CD4-positive, alpha-beta T cell (primary cell): ENCODE measurements at regions not wholly inside any gene's neighbourhood (a gene's known extent, or its start where the extent isn't known, plus 50 kb on each side); places are given as distances from the start of the nearest gene placed in this dataset.

Source experiments
- ATAC-seq: fragments of 200-7000 bp; cut with Tn5 transposase; one replicate; pipeline ENCODE4 v1.10.0; 2022; ENCODE audit warnings: mild to moderate bottlenecking; ENCODE audit not compliant: poor library complexity
- CTCF ChIA-PET: fragments of 350-600 bp; sonication (Branson Sonifier 250); formaldehyde crosslinking; loops from one replicate; lab custom pipeline; 2021; ENCODE audit warnings: antibody characterized with exemption, inconsistent platforms; lab: Charles Lee
- POLR2A ChIA-PET: fragments of 350-600 bp; sonication (Branson Sonifier 250); formaldehyde crosslinking; loops from one replicate; lab custom pipeline; 2021; ENCODE audit warnings: antibody characterized with exemption, inconsistent platforms; lab: Charles Lee
- DNase-seq, 14 experiments: peaks; one replicate each; pipeline ENCODE4 v3.0.0-alpha.2; 2013 to 2020; ENCODE audit warnings: mixed read lengths in 2 of 14
- H3K27ac ChIP-seq, 2 donors: one replicate each; pipeline versions ENCODE4 v1.5.1 to v1.7.0; 2013; ENCODE audit warnings: low read length in 2 of 2, low read depth in 1 of 2, mild to moderate bottlenecking in 1 of 2
- H3K27me3 ChIP-seq, 2 experiments: 1 replicate in 1 of 2; 2 replicates in 1 of 2; pipeline versions ENCODE4 v1.6.1 to v1.7.0; 2013; ENCODE audit warnings: low read length in 2 of 2, control low read depth in 1 of 2, mild to moderate bottlenecking in 1 of 2, moderate library complexity in 1 of 2; ENCODE audit not compliant: insufficient read depth in 2 of 2, control insufficient read depth in 1 of 2
- H3K36me3 ChIP-seq: one replicate; pipeline ENCODE4 v1.6.1; 2013; ENCODE audit warnings: low read length, control low read depth; ENCODE audit not compliant: insufficient read depth
- H3K4me1 ChIP-seq: one replicate; pipeline ENCODE4 v1.6.1; 2013; ENCODE audit warnings: low read length, control low read depth; ENCODE audit not compliant: insufficient read depth
- H3K4me3 ChIP-seq: one replicate; pipeline ENCODE4 v1.5.1; 2013; ENCODE audit warnings: mild to moderate bottlenecking, low read length, moderate library complexity
- H3K9me3 ChIP-seq, 2 experiments: 1 replicate in 1 of 2; 2 replicates in 1 of 2; pipeline versions ENCODE4 v1.6.1 to v1.7.0; 2013; ENCODE audit warnings: low read length in 2 of 2, mild to moderate bottlenecking in 2 of 2, control low read depth in 1 of 2, moderate library complexity in 1 of 2; ENCODE audit not compliant: control insufficient read depth in 1 of 2, insufficient read depth in 1 of 2
- H3K27ac Mint-ChIP-seq: one replicate; pipeline ENCODE4 v1.8.0; 2020; ENCODE audit warnings: mixed read lengths
- H3K27me3 Mint-ChIP-seq: one replicate; pipeline ENCODE4 v1.8.0; 2021; ENCODE audit warnings: mixed read lengths
- H3K36me3 Mint-ChIP-seq: one replicate; pipeline ENCODE4 v1.8.0; 2021; ENCODE audit warnings: low read depth, mixed read lengths
- H3K4me1 Mint-ChIP-seq: one replicate; pipeline ENCODE4 v1.8.0; 2021; ENCODE audit warnings: low read depth, mixed read lengths
- H3K4me3 Mint-ChIP-seq: one replicate; pipeline ENCODE4 v1.8.0; 2020; ENCODE audit warnings: mild to moderate bottlenecking, mixed read lengths
- H3K9me3 Mint-ChIP-seq: one replicate; pipeline ENCODE4 v1.8.0; 2020; ENCODE audit warnings: mixed read lengths
- intact Hi-C, 2 experiments: fragments of 100-400 bp; cut with DNase I in 1 of 2; cut with micrococcal nuclease in 1 of 2; formaldehyde crosslinking; loops; one replicate each; pipeline versions ENCODE4 v1.15.1 to v1.9.0; 2023 to 2025; cut with DNase I, micrococcal nuclease
- TF ChIP-seq, protein P1 (sequence below): fragments of 200-600 bp; IDR thresholded peaks from one replicate; pipeline ENCODE4 v1.8.0; 2022; ENCODE audit warnings: antibody characterized with exemption, mild to moderate bottlenecking

DNA sequence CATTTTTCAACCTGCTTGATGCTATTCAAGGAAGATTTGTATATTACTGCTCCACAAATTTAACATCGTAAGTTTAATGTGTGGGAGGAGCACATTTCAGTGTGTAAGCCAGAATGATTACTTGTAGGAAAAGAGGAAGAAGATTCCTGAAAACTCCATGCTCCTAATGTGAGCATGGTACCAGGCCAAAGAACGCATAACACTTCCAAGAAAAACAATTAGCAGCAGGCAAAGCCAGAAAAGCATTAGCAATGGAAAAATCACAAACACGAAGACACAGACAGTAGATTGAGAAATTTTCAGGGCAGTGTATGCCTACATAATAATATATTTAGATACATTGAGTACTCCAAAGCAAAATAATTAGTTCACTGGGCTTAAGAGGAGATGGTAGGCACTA is 96.6 kb upstream of the CBLB start:
- Mint-ChIP-seq H3K4me1 (no peaks in the 10 kb centered on the region), H3K4me3 (no peak overlapping the region), H3K9me3 (peaks cover 4% of the 10 kb centered on the region), H3K27ac (no peak overlapping the region), H3K27me3 (no peaks in the 10 kb centered on the region), H3K36me3 (no peaks in the 10 kb centered on the region)
- peaks cover 0 to 9% of the 10 kb centered on the region in 2 experiments for H3K9me3 ChIP-seq
- no peak overlapping the region for H3K27ac ChIP-seq
- H3K4me3 ChIP-seq, result no peak overlapping the region
- CTCF ChIA-PET, result no interaction called here
- H3K36me3 ChIP-seq, result no peaks in the 10 kb centered on the region
- ATAC-seq (no peak), DNase-seq (no peak)
- H3K27me3 ChIP-seq, result no peaks in the 10 kb centered on the region
- POLR2A ChIA-PET, result no interaction called here
- no peaks in the 10 kb centered on the region for H3K4me1 ChIP-seq
- intact Hi-C loops, result no loop called here
- TF ChIP-seq, protein P1, sequence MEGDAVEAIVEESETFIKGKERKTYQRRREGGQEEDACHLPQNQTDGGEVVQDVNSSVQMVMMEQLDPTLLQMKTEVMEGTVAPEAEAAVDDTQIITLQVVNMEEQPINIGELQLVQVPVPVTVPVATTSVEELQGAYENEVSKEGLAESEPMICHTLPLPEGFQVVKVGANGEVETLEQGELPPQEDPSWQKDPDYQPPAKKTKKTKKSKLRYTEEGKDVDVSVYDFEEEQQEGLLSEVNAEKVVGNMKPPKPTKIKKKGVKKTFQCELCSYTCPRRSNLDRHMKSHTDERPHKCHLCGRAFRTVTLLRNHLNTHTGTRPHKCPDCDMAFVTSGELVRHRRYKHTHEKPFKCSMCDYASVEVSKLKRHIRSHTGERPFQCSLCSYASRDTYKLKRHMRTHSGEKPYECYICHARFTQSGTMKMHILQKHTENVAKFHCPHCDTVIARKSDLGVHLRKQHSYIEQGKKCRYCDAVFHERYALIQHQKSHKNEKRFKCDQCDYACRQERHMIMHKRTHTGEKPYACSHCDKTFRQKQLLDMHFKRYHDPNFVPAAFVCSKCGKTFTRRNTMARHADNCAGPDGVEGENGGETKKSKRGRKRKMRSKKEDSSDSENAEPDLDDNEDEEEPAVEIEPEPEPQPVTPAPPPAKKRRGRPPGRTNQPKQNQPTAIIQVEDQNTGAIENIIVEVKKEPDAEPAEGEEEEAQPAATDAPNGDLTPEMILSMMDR, result no peak

DNA sequence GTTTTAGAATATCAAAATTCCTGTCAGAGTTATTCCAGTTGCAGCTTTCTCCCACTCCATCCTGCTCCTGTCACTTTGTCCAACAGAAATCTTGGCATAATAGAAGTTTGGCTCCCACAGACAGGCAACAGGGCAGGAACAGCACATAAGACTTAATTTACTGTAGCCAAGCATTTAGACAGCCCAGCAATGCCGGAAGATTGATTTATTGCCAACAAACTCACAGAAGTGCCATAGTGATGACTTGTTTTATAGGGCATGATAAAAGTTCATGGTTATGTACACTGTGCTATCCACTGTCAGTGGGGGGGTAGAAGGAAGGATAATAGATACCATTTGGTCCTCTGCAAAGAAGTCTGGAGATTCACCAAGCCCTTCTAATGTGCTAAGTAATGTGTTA is 98.3 kb upstream of the CBLB start:
- peaks cover 10 to 12% of the 10 kb centered on the region in 2 experiments for H3K9me3 ChIP-seq

DNA sequence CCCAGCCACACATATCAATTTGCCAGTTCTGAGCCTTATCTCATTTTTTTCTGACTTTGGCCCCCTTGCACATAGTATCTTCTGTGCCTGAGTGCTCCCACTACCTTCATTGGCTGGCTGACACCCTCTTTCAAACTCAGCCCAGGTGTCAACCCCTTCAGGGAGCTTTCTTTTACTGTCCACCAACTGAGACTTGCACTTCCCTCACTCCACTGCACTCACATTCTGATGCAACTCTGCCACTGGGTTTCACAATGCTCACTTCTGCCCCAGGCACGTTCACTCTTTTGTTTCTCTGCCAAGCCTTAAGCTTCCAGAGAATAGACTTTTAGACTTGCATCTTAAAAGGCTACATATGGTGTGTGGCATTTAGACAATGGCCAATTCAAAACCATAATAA is 101.5 kb upstream of the CBLB start:
- intact Hi-C loops, result no loop called here
- H3K36me3 ChIP-seq, result no peaks in the 10 kb centered on the region
- no peak overlapping the region for H3K27ac Mint-ChIP-seq
- DNase-seq, result peak in 1 of 14 experiments; percentile 10
- H3K4me1 Mint-ChIP-seq, result no peaks in the 10 kb centered on the region
- ATAC-seq, result no peak
- POLR2A ChIA-PET, result no interaction called here
- H3K4me1 ChIP-seq, result no peaks in the 10 kb centered on the region
- no peaks in the 10 kb centered on the region for H3K27me3 ChIP-seq
- peaks cover 13 to 15% of the 10 kb centered on the region in 2 experiments for H3K9me3 ChIP-seq
- CTCF ChIA-PET, result interaction anchor here (0.6 kb wide), 1 partner anchor 190 kb away, joined by 4 read pairs; no protein-coding TSS in a partner anchor
- no peak overlapping the region for H3K4me3 Mint-ChIP-seq
- peaks cover 16% of the 10 kb centered on the region for H3K9me3 Mint-ChIP-seq
- H3K27ac ChIP-seq, result no peak overlapping the region
- no peak overlapping the region for H3K4me3 ChIP-seq
- peaks cover 9% of the 10 kb centered on the region for H3K36me3 Mint-ChIP-seq
- TF ChIP-seq, protein P1, result no peak
- no peaks in the 10 kb centered on the region for H3K27me3 Mint-ChIP-seq

More for the DNA sequence above, 98.3 kb upstream of the CBLB start:
- Mint-ChIP-seq H3K27me3 (no peaks in the 10 kb centered on the region), H3K4me1 (no peaks in the 10 kb centered on the region), H3K9me3 (peaks cover 14% of the 10 kb centered on the region), H3K36me3 (peaks cover 7% of the 10 kb centered on the region), H3K27ac (no peak overlapping the region), H3K4me3 (no peak overlapping the region)
- Histone ChIP-seq H3K36me3 (no peaks in the 10 kb centered on the region), H3K4me1 (no peaks in the 10 kb centered on the region), H3K27ac (no peak overlapping the region), H3K4me3 (no peak overlapping the region), H3K27me3 (no peaks in the 10 kb centered on the region)
- TF ChIP-seq, protein P1, result no peak
- no peak for ATAC-seq
- ChIA-PET CTCF (no interaction called here), POLR2A (no interaction called here)
- no peak for DNase-seq
- intact Hi-C loops, result no loop called here
